ENCODE measurements at regions not wholly inside any gene's neighbourhood (a gene's known extent, or its start where the extent isn't known, plus 50 kb on each side); places are given as distances from the start of the nearest gene placed in this dataset.

- no peak for TF ChIP-seq CTCF (IDR thresholded peaks at IDR 0.05; ENCODE audit: borderline replicate concordance, extremely low read depth, insufficient read depth)
- no peak overlapping the region for H3K27ac ChIP-seq (ENCODE audit: low read depth in 2 of 2, low read length in 2 of 2)
- H3K27me3 ChIP-seq (ENCODE audit: control insufficient read depth, insufficient read depth, low read length), result no peaks in the 10 kb centered on the region
- FAIRE-seq, result no peak
- no peaks in the 10 kb centered on the region for H3K4me1 ChIP-seq (ENCODE audit: control insufficient read depth in 2 of 3, insufficient read depth in 2 of 3, low read depth in 1 of 3, low read length in 3 of 3)
- H3K36me3 ChIP-seq (ENCODE audit: control insufficient read depth in 2 of 3, insufficient read depth in 3 of 3, low read length in 3 of 3), result no peaks in the 10 kb centered on the region
- H3K9ac ChIP-seq (ENCODE audit: low read length in 3 of 3), result no peak overlapping the region
- no peaks in the 10 kb centered on the region for H3K9me3 ChIP-seq (ENCODE audit: control insufficient read depth in 2 of 3, insufficient read depth in 1 of 3, low read length in 3 of 3)
- no peak overlapping the region for H3K4me3 ChIP-seq (ENCODE audit: low read length in 3 of 3)
- DNase-seq, result no peak
- intact Hi-C loops (cut with DNase I), result no loop called here
Observed at GRCh38 chr9:118652912-118653311, 716.3 kb downstream of the BRINP1 start.

GRCh38 chr9:118659011-118659410, 710.2 kb downstream of the BRINP1 start:
- DNase-seq (no peak), FAIRE-seq (no peak)
- Histone ChIP-seq H3K36me3 (ENCODE audit: control insufficient read depth in 2 of 3, insufficient read depth in 3 of 3, low read length in 3 of 3) (no peaks in the 10 kb centered on the region), H3K4me1 (ENCODE audit: control insufficient read depth in 2 of 3, insufficient read depth in 2 of 3, low read depth in 1 of 3, low read length in 3 of 3) (no peaks in the 10 kb centered on the region), H3K9ac (ENCODE audit: low read length in 3 of 3) (no peak overlapping the region), H3K27me3 (ENCODE audit: control insufficient read depth, insufficient read depth, low read length) (no peaks in the 10 kb centered on the region), H3K27ac (ENCODE audit: low read depth in 2 of 2, low read length in 2 of 2) (no peak overlapping the region), H3K9me3 (ENCODE audit: control insufficient read depth in 2 of 3, insufficient read depth in 1 of 3, low read length in 3 of 3) (no peaks in the 10 kb centered on the region), H3K4me3 (ENCODE audit: low read length in 3 of 3) (no peak overlapping the region)
- intact Hi-C loops (cut with DNase I), result no loop called here
- TF ChIP-seq CTCF (IDR thresholded peaks at IDR 0.05; ENCODE audit: borderline replicate concordance, extremely low read depth, insufficient read depth), result no peak

GRCh38 chr9:118665226-118665919, 703.9 kb downstream of the BRINP1 start:
- Histone ChIP-seq H3K4me1 (ENCODE audit: control insufficient read depth in 2 of 3, insufficient read depth in 2 of 3, low read depth in 1 of 3, low read length in 3 of 3) (no peaks in the 10 kb centered on the region), H3K9ac (ENCODE audit: low read length in 3 of 3) (no peak overlapping the region), H3K27ac (ENCODE audit: low read depth in 2 of 2, low read length in 2 of 2) (no peak overlapping the region), H3K27me3 (ENCODE audit: control insufficient read depth, insufficient read depth, low read length) (no peaks in the 10 kb centered on the region), H3K4me3 (ENCODE audit: low read length in 3 of 3) (no peak overlapping the region), H3K36me3 (ENCODE audit: control insufficient read depth in 2 of 3, insufficient read depth in 3 of 3, low read length in 3 of 3) (no peaks in the 10 kb centered on the region), H3K9me3 (ENCODE audit: control insufficient read depth in 2 of 3, insufficient read depth in 1 of 3, low read length in 3 of 3) (no peaks in the 10 kb centered on the region)
- FAIRE-seq (no peak), DNase-seq (no peak)
- TF ChIP-seq CTCF (IDR thresholded peaks at IDR 0.05; ENCODE audit: borderline replicate concordance, extremely low read depth, insufficient read depth), result no peak
- intact Hi-C loops (cut with DNase I), result no loop called here
